ENCODE measurements at regions not wholly inside any gene's neighbourhood (a gene's known extent, or its start where the extent isn't known, plus 50 kb on each side); places are given as distances from the start of the nearest gene placed in this dataset.

GRCh38 chr6:166721576-166721975, 94.5 kb upstream of the RPS6KA2 start:
- H3K4me3 ChIP-seq (ENCODE audit: low read depth, low read length): no peak overlapping the region
- TF ChIP-seq, protein P1, sequence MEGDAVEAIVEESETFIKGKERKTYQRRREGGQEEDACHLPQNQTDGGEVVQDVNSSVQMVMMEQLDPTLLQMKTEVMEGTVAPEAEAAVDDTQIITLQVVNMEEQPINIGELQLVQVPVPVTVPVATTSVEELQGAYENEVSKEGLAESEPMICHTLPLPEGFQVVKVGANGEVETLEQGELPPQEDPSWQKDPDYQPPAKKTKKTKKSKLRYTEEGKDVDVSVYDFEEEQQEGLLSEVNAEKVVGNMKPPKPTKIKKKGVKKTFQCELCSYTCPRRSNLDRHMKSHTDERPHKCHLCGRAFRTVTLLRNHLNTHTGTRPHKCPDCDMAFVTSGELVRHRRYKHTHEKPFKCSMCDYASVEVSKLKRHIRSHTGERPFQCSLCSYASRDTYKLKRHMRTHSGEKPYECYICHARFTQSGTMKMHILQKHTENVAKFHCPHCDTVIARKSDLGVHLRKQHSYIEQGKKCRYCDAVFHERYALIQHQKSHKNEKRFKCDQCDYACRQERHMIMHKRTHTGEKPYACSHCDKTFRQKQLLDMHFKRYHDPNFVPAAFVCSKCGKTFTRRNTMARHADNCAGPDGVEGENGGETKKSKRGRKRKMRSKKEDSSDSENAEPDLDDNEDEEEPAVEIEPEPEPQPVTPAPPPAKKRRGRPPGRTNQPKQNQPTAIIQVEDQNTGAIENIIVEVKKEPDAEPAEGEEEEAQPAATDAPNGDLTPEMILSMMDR (IDR thresholded peaks at IDR 0.05; ENCODE audit: insufficient read depth, low read depth, low read length, missing control alignments): no peak
- DNase-seq (ENCODE audit: low read depth): no peak

GRCh38 chr6:166720856-166721255, 93.8 kb upstream of the RPS6KA2 start:
- no peak overlapping the region for H3K4me3 ChIP-seq (ENCODE audit: low read depth, low read length)
- TF ChIP-seq, protein P1 (IDR thresholded peaks at IDR 0.05; ENCODE audit: insufficient read depth, low read depth, low read length, missing control alignments): no peak
- no peak for DNase-seq (ENCODE audit: low read depth)

GRCh38 chr6:166719019-166719418, 92.0 kb upstream of the RPS6KA2 start:
- DNase-seq (ENCODE audit: low read depth): no peak
- TF ChIP-seq, protein P1 (IDR thresholded peaks at IDR 0.05; ENCODE audit: insufficient read depth, low read depth, low read length, missing control alignments): no peak
- H3K4me3 ChIP-seq (ENCODE audit: low read depth, low read length): no peak overlapping the region

DNA sequence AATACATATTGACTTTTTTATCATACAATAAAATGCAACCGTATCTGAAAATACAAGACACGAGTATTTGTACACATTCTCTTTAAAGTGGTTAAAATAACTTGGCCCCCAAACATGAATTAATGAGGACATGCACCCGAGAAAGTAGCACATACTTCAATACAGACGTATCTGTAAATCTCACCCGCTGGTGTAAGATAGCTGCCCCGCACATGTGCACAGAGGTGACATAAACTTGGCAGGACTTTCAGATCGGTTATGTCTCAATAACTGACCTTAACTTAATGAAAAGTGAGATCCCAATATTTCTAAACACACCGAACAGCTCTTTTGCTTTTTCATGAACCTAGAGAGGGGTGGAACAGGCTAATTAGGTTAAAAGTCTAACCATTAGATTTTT, 91.5 kb upstream of the RPS6KA2 start:
- TF ChIP-seq, protein P1 (IDR thresholded peaks at IDR 0.05; ENCODE audit: insufficient read depth, low read depth, low read length, missing control alignments): no peak
- H3K4me3 ChIP-seq (ENCODE audit: low read depth, low read length): no peak overlapping the region
- DNase-seq (ENCODE audit: low read depth): no peak

GRCh38 chr6:166716910-166717617, 90.0 kb upstream of the RPS6KA2 start:
- DNase-seq (ENCODE audit: low read depth): no peak
- TF ChIP-seq, protein P1 (IDR thresholded peaks at IDR 0.05; ENCODE audit: insufficient read depth, low read depth, low read length, missing control alignments): no peak
- no peak overlapping the region for H3K4me3 ChIP-seq (ENCODE audit: low read depth, low read length)

DNA sequence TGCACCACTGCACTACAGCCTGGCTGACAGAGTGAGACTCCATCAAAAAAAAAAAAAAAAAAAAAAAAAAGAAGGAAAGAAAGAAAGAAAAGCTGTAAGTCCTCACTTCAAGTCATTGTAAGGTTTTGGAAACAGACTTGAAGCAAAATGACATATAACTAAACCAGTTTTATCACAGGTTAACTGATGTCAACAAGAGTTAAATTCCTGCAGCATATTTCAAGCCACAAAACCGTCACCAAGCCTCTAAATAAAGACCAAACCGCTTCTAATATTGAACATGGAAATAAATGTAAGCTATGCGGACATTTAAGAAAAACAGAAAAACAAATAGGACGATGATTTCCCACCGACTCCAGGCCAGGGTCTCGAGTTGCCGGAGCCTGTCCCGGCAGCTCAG, 88.9 kb upstream of the RPS6KA2 start:
- H3K4me3 ChIP-seq (ENCODE audit: low read depth, low read length): no peak overlapping the region
- TF ChIP-seq, protein P1 (IDR thresholded peaks at IDR 0.05; ENCODE audit: insufficient read depth, low read depth, low read length, missing control alignments): no peak
- no peak for DNase-seq (ENCODE audit: low read depth)

GRCh38 chr6:166715065-166715464, 88.0 kb upstream of the RPS6KA2 start:
- TF ChIP-seq, protein P1 (IDR thresholded peaks at IDR 0.05; ENCODE audit: insufficient read depth, low read depth, low read length, missing control alignments): no peak

More at GRCh38 chr6:166715065-166715464, 88.0 kb upstream of the RPS6KA2 start:
- no peak for DNase-seq (ENCODE audit: low read depth)
- no peak overlapping the region for H3K4me3 ChIP-seq (ENCODE audit: low read depth, low read length)

All from GM12865 (cell line).